Sigmoid colon (tissue), 4 donors: ENCODE measurements at regions not wholly inside any gene's neighbourhood (a gene's known extent, or its start where the extent isn't known, plus 50 kb on each side); places are given as distances from the start of the nearest gene placed in this dataset.

Experiments
- CTCF ChIP-seq, 4 experiments: fragments of 450-650 bp in 3 of 4; fragments of 200-600 bp in 1 of 4; IDR thresholded peaks; one replicate each; pipeline ENCODE4 v1.5.1; 2016 to 2019; ENCODE audit warnings: antibody characterized with exemption in 4 of 4, mild to moderate bottlenecking in 3 of 4, moderate library complexity in 2 of 4
- EP300 ChIP-seq, 4 donors: sonication (generic); formaldehyde crosslinking; IDR thresholded peaks; one replicate each; pipeline ENCODE4 v1.6.1; 2017; ENCODE audit warnings: antibody characterized with exemption in 4 of 4
- POLR2A ChIP-seq, 2 donors: fragments of 450-650 bp; IDR thresholded peaks; one replicate each; pipeline ENCODE4 v1.6.1; 2016; ENCODE audit warnings: antibody characterized with exemption in 2 of 2, mild to moderate bottlenecking in 2 of 2, moderate library complexity in 2 of 2
- POLR2AphosphoS5 ChIP-seq, 4 donors: sonication (generic); formaldehyde crosslinking; IDR thresholded peaks; one replicate each; pipeline ENCODE4 v1.6.1; 2017; ENCODE audit warnings: antibody characterized with exemption in 4 of 4

- TF ChIP-seq POLR2A (IDR thresholded peaks at IDR 0.05) (no peak), CTCF (IDR thresholded peaks at IDR 0.05) (no peak), EP300 (IDR thresholded peaks at IDR 0.05) (no peak), POLR2AphosphoS5 (IDR thresholded peaks at IDR 0.05) (no peak)
Measured at GRCh38 chr5:154573011-154573410, 95.0 kb upstream of the HAND1 start.
